Gastrocnemius medialis (tissue), 4 donors: ENCODE measurements at regions not wholly inside any gene's neighbourhood (a gene's known extent, or its start where the extent isn't known, plus 50 kb on each side); places are given as distances from the start of the nearest gene placed in this dataset.

Experiments
- ATAC-seq, 2 donors: fragments of 150-250 bp; one replicate each; pipeline ENCODE4 v1.9.1; 2016
- DNase-seq, 2 donors: peaks; one replicate each; pipeline ENCODE4 v3.0.0-alpha.2; 2019
- H3K27ac ChIP-seq, 4 donors: fragments of 200-600 bp; sonication (generic); 1 replicate in 1 of 4; 2 replicates in 3 of 4; pipeline ENCODE4 v1.5.1; 2016 to 2018; ENCODE audit warnings: mild to moderate bottlenecking in 2 of 4, moderate library complexity in 1 of 4
- H3K27me3 ChIP-seq, 3 donors: fragments of 200-600 bp; sonication (generic) in 2 of 3; 1 replicate in 1 of 3; 2 replicates in 2 of 3; pipeline versions ENCODE4 v1.5.1 to v1.6.0; 2016 to 2019; ENCODE audit warnings: mild to moderate bottlenecking in 1 of 3, moderate library complexity in 1 of 3
- H3K36me3 ChIP-seq, 2 donors: fragments of 200-600 bp; sonication (generic) in 1 of 2; one replicate each; pipeline ENCODE4 v1.5.1; 2017 to 2018
- H3K4me1 ChIP-seq, 2 donors: fragments of 200-600 bp; sonication (generic) in 1 of 2; one replicate each; pipeline ENCODE4 v1.5.1; 2016 to 2017; ENCODE audit warnings: mild to moderate bottlenecking in 2 of 2
- H3K4me3 ChIP-seq, 4 donors: fragments of 200-600 bp; sonication (generic) in 3 of 4; 1 replicate in 1 of 4; 2 replicates in 3 of 4; pipeline ENCODE4 v1.5.1; 2016 to 2019; ENCODE audit warnings: mild to moderate bottlenecking in 2 of 4
- H3K9me3 ChIP-seq, 3 donors: fragments of 200-600 bp; sonication (generic) in 2 of 3; 1 replicate in 1 of 3; 2 replicates in 2 of 3; pipeline ENCODE4 v1.5.1; 2016 to 2019
- CTCF ChIP-seq, 5 experiments: fragments of 450-650 bp in 3 of 5; fragments of 200-600 bp in 2 of 5; sonication (generic) in 2 of 5; IDR thresholded peaks in 4 of 5; conservative IDR thresholded peaks in 1 of 5; 1 replicate in 4 of 5; 2 replicates in 1 of 5; pipeline ENCODE4 v1.5.1; 2016 to 2019; ENCODE audit warnings: antibody characterized with exemption in 5 of 5, mild to moderate bottlenecking in 3 of 5, moderate library complexity in 3 of 5
- POLR2A ChIP-seq, 2 donors: fragments of 450-650 bp; IDR thresholded peaks; one replicate each; pipeline ENCODE4 v1.6.1; 2017; ENCODE audit warnings: antibody characterized with exemption in 2 of 2, mild to moderate bottlenecking in 2 of 2, moderate library complexity in 2 of 2
- in situ Hi-C, 4 donors: fragments of 200-750 bp; cut with MboI; loops; one replicate each; pipeline versions ENCODE4 v1.15.0 to v1.8.0; 2017; ENCODE audit warnings: low sequenced_read_pairs in 4 of 4
- intact Hi-C: fragments of 100-400 bp; cut with DNase I; formaldehyde crosslinking; loops from one replicate; pipeline ENCODE4 v1.15.1; 2023; ENCODE audit warnings: low total_unique reads

DNA sequence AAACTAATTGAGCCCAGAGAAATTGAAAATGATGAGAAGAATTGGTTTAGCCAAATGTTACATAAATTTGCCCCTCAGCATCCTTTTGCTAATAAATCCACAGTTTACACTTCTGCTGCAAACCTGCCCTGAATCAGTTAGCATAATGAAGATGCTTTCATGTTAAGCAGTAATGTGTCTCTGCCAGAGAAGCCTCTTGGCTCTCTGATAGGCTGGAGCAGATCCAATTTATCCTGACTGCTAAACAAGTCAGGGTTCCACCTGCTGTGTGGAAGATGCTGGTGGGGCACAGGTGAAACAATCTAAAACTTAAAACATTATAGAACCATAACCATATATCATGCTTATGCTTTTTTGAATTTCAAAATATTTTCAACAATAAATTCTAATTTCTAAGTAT, 946.8 kb downstream of the OTOL1 start:
- Histone ChIP-seq H3K27me3 (no peaks in the 10 kb centered on the region), H3K4me1 (no peaks in the 10 kb centered on the region), H3K4me3 (no peak overlapping the region), H3K27ac (no peak overlapping the region), H3K36me3 (no peaks in the 10 kb centered on the region), H3K9me3 (no peaks in the 10 kb centered on the region)
- no peak for ATAC-seq
- TF ChIP-seq POLR2A (IDR thresholded peaks at IDR 0.05) (no peak), CTCF (IDR thresholded peaks at IDR 0.05 in 4 of 5, conservative IDR thresholded peaks at IDR 0.05 in 1 of 5) (no peak)
- no peak for DNase-seq
- in situ Hi-C loops (no loop called here), intact Hi-C loops (no loop called here)

GRCh38 chr3:162468791-162469190, 972.2 kb downstream of the OTOL1 start:
- Histone ChIP-seq H3K27ac (no peak overlapping the region), H3K4me1 (no peaks in the 10 kb centered on the region), H3K36me3 (no peaks in the 10 kb centered on the region), H3K27me3 (no peaks in the 10 kb centered on the region), H3K9me3 (no peaks in the 10 kb centered on the region), H3K4me3 (no peak overlapping the region)
- intact Hi-C loops = no loop called here
- DNase-seq = no peak
- ATAC-seq = no peak
- in situ Hi-C loops = no loop called here
- TF ChIP-seq POLR2A (IDR thresholded peaks at IDR 0.05) = no peak
- no peak for TF ChIP-seq CTCF (IDR thresholded peaks at IDR 0.05 in 4 of 5, conservative IDR thresholded peaks at IDR 0.05 in 1 of 5)

GRCh38 chr3:162487138-162487537, 990.5 kb downstream of the OTOL1 start:
- no peak for DNase-seq
- no peak overlapping the region for H3K27ac ChIP-seq
- in situ Hi-C loops (no loop called here), intact Hi-C loops (no loop called here)
- H3K4me1 ChIP-seq = no peaks in the 10 kb centered on the region
- H3K4me3 ChIP-seq = no peak overlapping the region
- no peaks in the 10 kb centered on the region for H3K36me3 ChIP-seq
- no peak for ATAC-seq
- H3K27me3 ChIP-seq = no peaks in the 10 kb centered on the region
- TF ChIP-seq POLR2A (IDR thresholded peaks at IDR 0.05) (no peak), CTCF (IDR thresholded peaks at IDR 0.05 in 4 of 5, conservative IDR thresholded peaks at IDR 0.05 in 1 of 5) (no peak)
- no peaks in the 10 kb centered on the region for H3K9me3 ChIP-seq

DNA sequence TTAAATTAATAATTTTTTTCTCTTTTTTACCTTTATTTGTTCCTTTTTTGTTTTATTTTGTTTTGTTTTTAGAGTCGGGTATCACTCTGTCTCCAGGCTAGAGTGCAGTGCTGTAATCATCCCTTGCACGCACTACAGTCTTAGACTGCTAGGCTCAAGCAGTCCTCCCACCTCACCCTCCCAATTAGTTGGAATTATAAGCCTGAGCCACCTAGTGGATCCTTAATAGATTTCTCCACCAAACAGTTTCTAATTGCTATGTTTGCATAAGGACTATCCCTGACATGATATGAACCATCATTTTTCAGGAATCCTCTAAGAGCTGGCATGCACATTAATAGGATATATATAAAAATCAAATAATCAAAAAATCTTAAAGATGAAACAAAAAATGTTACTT, 993.2 kb downstream of the OTOL1 start:
- Histone ChIP-seq H3K4me3 (no peak overlapping the region), H3K27ac (no peak overlapping the region), H3K9me3 (no peaks in the 10 kb centered on the region), H3K4me1 (no peaks in the 10 kb centered on the region), H3K36me3 (no peaks in the 10 kb centered on the region), H3K27me3 (no peaks in the 10 kb centered on the region)
- DNase-seq (no peak), ATAC-seq (no peak)
- intact Hi-C loops = no loop called here
- no peak for TF ChIP-seq CTCF (IDR thresholded peaks at IDR 0.05 in 4 of 5, conservative IDR thresholded peaks at IDR 0.05 in 1 of 5)
- no peak for TF ChIP-seq POLR2A (IDR thresholded peaks at IDR 0.05)
- in situ Hi-C loops = no loop called here

DNA sequence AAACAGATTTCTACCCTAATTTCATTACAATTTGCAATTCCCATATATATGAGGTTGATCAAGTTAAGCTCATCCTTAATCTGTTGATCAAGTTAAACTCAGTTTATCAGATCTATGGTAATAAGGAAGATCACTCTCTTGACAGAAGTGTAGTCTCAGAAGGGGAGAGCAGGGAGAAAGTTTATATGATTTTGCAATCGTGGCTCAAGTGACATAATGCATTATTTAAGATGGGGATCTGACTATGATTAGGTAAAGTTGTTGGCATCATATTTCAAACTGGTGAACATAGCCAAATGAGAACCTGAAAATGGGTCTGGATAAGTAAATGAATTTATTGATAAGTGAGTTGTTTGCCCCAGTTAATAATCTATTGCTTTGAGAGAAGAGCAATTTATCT, 995.3 kb downstream of the OTOL1 start:
- no peak for TF ChIP-seq POLR2A (IDR thresholded peaks at IDR 0.05)
- no peak for TF ChIP-seq CTCF (IDR thresholded peaks at IDR 0.05 in 4 of 5, conservative IDR thresholded peaks at IDR 0.05 in 1 of 5)
- intact Hi-C loops = no loop called here

More for the DNA sequence above, 995.3 kb downstream of the OTOL1 start:
- no peak overlapping the region for H3K4me3 ChIP-seq
- H3K4me1 ChIP-seq = no peaks in the 10 kb centered on the region
- H3K9me3 ChIP-seq = no peaks in the 10 kb centered on the region
- in situ Hi-C loops = no loop called here
- H3K27me3 ChIP-seq = no peaks in the 10 kb centered on the region
- no peak for DNase-seq
- H3K27ac ChIP-seq = no peak overlapping the region
- no peak for ATAC-seq
- no peaks in the 10 kb centered on the region for H3K36me3 ChIP-seq
